ENCODE measurements at regions not wholly inside any gene's neighbourhood (a gene's known extent, or its start where the extent isn't known, plus 50 kb on each side); places are given as distances from the start of the nearest gene placed in this dataset.

DNA sequence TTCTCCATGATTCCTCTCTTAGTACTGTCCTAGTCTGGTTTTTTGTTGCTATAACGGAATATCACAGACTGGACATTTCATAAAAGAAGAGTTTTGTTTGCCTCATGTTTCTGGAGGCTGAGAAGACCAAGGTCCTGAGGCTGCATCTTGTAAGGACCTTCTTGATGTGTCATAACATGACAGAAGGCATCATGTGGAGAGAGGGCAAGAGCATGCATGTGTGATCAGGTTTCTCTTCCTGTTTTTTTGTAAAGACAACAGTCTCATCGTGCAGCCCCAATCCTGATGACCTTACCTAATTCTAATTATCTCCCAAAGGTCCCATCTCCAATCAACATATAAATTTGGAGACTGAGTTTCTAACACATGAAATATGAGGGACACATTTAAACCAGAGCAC lies 108.4 kb downstream of the MSX2 start:
- no peak overlapping the region for H3K4me3 ChIP-seq (ENCODE audit: low read depth, low read length)
- DNase-seq (ENCODE audit: low read depth): no peak
- TF ChIP-seq POLR2A (IDR thresholded peaks at IDR 0.05; ENCODE audit: extremely low read depth, insufficient read length) (no peak), MYC (IDR thresholded peaks at IDR 0.05; ENCODE audit: low read depth, low read length) (no peak)
- TF ChIP-seq, protein P1, sequence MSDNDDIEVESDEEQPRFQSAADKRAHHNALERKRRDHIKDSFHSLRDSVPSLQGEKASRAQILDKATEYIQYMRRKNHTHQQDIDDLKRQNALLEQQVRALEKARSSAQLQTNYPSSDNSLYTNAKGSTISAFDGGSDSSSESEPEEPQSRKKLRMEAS (IDR thresholded peaks at IDR 0.05; ENCODE audit: low read depth, low read length): no peak
- TF ChIP-seq, protein P2, sequence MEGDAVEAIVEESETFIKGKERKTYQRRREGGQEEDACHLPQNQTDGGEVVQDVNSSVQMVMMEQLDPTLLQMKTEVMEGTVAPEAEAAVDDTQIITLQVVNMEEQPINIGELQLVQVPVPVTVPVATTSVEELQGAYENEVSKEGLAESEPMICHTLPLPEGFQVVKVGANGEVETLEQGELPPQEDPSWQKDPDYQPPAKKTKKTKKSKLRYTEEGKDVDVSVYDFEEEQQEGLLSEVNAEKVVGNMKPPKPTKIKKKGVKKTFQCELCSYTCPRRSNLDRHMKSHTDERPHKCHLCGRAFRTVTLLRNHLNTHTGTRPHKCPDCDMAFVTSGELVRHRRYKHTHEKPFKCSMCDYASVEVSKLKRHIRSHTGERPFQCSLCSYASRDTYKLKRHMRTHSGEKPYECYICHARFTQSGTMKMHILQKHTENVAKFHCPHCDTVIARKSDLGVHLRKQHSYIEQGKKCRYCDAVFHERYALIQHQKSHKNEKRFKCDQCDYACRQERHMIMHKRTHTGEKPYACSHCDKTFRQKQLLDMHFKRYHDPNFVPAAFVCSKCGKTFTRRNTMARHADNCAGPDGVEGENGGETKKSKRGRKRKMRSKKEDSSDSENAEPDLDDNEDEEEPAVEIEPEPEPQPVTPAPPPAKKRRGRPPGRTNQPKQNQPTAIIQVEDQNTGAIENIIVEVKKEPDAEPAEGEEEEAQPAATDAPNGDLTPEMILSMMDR (IDR thresholded peaks at IDR 0.05; ENCODE audit: low read depth, low read length): no peak

DNA sequence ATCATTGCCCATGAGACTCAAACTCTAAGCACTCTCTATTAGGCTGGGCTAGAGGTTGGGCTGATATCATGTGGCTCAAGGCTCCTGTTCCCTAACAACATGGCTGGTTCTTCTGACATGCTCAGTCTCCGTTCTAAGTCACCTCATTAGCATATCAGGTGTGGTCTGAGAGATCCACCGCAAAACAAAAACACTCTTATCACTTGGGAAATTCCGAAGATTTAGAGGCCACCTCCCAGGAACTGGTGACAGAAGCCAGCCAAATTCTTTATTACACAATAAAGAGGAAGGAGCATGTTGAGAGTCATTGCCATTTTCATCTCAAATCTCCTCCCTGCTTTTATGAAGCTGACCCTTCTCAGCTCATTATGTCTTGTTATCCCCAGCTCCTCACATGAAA lies 107.6 kb downstream of the MSX2 start:
- TF ChIP-seq POLR2A (IDR thresholded peaks at IDR 0.05; ENCODE audit: extremely low read depth, insufficient read length): no peak
- TF ChIP-seq, protein P2 (IDR thresholded peaks at IDR 0.05; ENCODE audit: low read depth, low read length): no peak
- no peak for TF ChIP-seq MYC (IDR thresholded peaks at IDR 0.05; ENCODE audit: low read depth, low read length)
- TF ChIP-seq, protein P1 (IDR thresholded peaks at IDR 0.05; ENCODE audit: low read depth, low read length): no peak
- no peak for DNase-seq (ENCODE audit: low read depth)
- H3K4me3 ChIP-seq (ENCODE audit: low read depth, low read length): no peak overlapping the region

DNA sequence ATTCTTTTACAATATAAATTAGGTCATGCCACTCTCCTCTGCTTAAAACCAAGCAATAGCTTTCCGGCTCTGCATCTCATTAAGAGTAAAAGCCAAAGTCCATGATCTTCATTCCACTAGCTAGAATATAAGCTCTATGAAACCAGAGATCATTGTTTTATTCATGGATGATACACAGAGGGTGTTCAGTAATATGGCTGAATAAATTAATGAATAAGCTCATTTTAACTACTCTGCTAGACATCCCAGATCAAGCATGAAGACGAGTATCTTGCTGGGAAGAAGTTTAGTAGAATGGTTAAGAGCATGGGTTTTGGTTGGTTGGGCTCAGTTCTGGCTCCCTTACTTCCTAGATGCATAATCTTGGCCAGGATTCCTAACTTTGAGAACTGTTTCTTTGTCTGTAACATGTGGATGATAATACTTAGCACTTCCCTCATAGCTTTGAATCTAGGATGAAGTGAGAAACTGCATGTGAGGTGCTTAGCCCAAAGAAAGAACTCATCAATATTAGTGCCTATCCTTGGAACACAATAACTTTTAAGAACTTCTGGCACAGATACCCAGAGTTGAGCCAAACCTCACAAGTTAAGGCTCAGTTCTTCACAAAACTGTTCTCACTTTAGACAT lies 106.8 kb downstream of the MSX2 start:
- TF ChIP-seq, protein P1 (IDR thresholded peaks at IDR 0.05; ENCODE audit: low read depth, low read length): no peak
- TF ChIP-seq MYC (IDR thresholded peaks at IDR 0.05; ENCODE audit: low read depth, low read length) (no peak), POLR2A (IDR thresholded peaks at IDR 0.05; ENCODE audit: extremely low read depth, insufficient read length) (no peak)
- TF ChIP-seq, protein P2 (IDR thresholded peaks at IDR 0.05; ENCODE audit: low read depth, low read length): no peak
- no peak for DNase-seq (ENCODE audit: low read depth)
- no peak overlapping the region for H3K4me3 ChIP-seq (ENCODE audit: low read depth, low read length)

DNA sequence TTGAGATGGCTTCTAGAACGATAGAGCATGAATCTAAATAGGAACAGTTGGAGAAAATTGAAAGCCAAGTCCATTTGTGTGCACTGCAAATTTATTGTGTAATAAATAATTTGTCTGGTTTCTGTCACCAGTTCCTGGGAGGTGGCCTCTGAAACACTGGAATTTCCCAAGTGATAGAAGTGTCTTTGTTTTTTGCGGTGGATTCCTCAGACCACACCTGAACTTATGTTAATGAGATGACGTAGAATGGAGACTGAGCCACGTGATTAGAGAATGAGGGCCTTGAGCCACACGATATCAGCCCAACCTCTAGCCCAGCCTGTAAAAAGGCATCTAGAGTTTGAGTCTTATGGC lies 105.1 kb downstream of the MSX2 start:
- DNase-seq (ENCODE audit: low read depth): no peak

DNA sequence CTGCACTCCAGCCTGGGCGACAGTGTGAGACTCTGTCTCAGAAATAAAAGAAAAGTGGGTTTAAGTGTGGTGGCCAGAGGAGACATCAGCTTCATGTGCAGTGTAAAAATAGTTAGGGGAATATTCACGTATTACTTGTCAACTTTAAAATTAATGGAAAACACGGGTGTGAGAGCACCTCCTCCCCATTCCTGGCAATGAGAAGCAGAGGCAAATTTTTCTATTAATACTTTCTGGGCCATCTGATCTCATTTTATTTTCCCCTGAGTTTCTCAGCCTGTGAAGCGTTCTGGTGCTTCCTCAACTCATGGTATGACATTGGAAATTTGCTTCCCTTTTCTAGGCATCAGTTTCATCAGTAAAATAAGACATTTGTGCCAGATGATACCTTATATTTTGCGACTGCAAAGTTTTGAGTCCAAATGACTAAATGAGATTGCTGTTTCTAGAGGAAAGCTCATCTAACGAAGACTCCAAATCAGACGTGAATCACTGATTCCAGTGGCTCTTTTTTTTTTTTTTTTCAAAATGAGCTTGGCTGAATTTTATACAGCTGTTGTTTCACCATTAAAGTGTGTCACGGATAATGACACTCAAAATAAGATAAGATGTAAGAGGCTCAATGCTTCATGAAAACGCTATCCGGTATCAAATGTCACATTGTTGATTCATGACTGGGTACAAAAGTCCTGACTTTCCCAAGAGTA lies 104.6 kb downstream of the MSX2 start:
- no peak for DNase-seq (ENCODE audit: low read depth)
- no peak overlapping the region for H3K4me3 ChIP-seq (ENCODE audit: low read depth, low read length)
- TF ChIP-seq, protein P1 (IDR thresholded peaks at IDR 0.05; ENCODE audit: low read depth, low read length): no peak
- TF ChIP-seq POLR2A (IDR thresholded peaks at IDR 0.05; ENCODE audit: extremely low read depth, insufficient read length): no peak

More for the DNA sequence above, 105.1 kb downstream of the MSX2 start:
- no peak overlapping the region for H3K4me3 ChIP-seq (ENCODE audit: low read depth, low read length)
- TF ChIP-seq, protein P2 (IDR thresholded peaks at IDR 0.05; ENCODE audit: low read depth, low read length): no peak
- TF ChIP-seq, protein P1 (IDR thresholded peaks at IDR 0.05; ENCODE audit: low read depth, low read length): no peak
- TF ChIP-seq POLR2A (IDR thresholded peaks at IDR 0.05; ENCODE audit: extremely low read depth, insufficient read length): no peak
- no peak for TF ChIP-seq MYC (IDR thresholded peaks at IDR 0.05; ENCODE audit: low read depth, low read length)

DNA sequence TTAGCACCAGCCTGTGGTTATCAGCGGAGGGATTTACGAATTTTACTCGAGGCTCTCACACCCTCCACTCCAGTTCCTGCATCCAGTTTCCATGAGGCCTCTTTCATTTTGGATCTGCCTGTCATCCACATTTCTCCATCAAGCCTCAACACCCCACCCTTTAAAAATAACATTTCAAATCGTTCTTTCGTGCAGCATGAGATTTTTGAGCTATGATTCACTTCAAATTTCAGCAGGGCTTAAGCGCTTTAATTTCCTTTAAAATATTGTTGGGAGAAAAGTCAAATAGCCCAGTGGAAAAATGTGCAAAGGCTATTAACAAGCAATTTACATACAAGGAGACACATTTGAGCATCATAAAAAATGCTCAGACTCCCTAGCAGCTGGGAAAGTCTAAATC lies 103.2 kb downstream of the MSX2 start:
- no peak for TF ChIP-seq POLR2A (IDR thresholded peaks at IDR 0.05; ENCODE audit: extremely low read depth, insufficient read length)
- TF ChIP-seq, protein P2 (IDR thresholded peaks at IDR 0.05; ENCODE audit: low read depth, low read length): no peak
- TF ChIP-seq, protein P1 (IDR thresholded peaks at IDR 0.05; ENCODE audit: low read depth, low read length): no peak
- TF ChIP-seq MYC (IDR thresholded peaks at IDR 0.05; ENCODE audit: low read depth, low read length): no peak
- H3K4me3 ChIP-seq (ENCODE audit: low read depth, low read length): no peak overlapping the region
- no peak for DNase-seq (ENCODE audit: low read depth)

Measured in NB4 (cell line).